Ascending aorta (tissue), 2 donors: ENCODE measurements at regions not wholly inside any gene's neighbourhood (a gene's known extent, or its start where the extent isn't known, plus 50 kb on each side); places are given as distances from the start of the nearest gene placed in this dataset.

Source experiments
- DNase-seq, 2 donors: peaks; one replicate each; pipeline ENCODE4 v3.0.0-alpha.2; 2019; ENCODE audit warnings: low spot score in 2 of 2
- H3K27ac ChIP-seq, 2 donors: fragments of 200-600 bp; sonication (generic); one replicate each; pipeline ENCODE4 v1.5.1; 2016 to 2017; ENCODE audit warnings: mild to moderate bottlenecking in 1 of 2
- H3K27me3 ChIP-seq: fragments of 200-600 bp; sonication (generic); one replicate; pipeline ENCODE4 v1.5.1; 2017
- H3K36me3 ChIP-seq, 2 donors: fragments of 200-600 bp; sonication (generic); one replicate each; pipeline ENCODE4 v1.5.1; 2016
- H3K4me1 ChIP-seq, 2 donors: fragments of 200-600 bp; sonication (generic); one replicate each; pipeline ENCODE4 v1.5.1; 2016 to 2017; ENCODE audit warnings: mild to moderate bottlenecking in 1 of 2
- H3K4me3 ChIP-seq, 2 donors: fragments of 200-600 bp; sonication (generic); one replicate each; pipeline ENCODE4 v1.5.1; 2016 to 2017; ENCODE audit warnings: mild to moderate bottlenecking in 1 of 2
- H3K9me3 ChIP-seq, 2 donors: fragments of 200-600 bp; sonication (generic); one replicate each; pipeline ENCODE4 v1.5.1; 2016
- CTCF ChIP-seq, 3 experiments: fragments of 200-600 bp in 2 of 3; fragments of 450-650 bp in 1 of 3; sonication (generic) in 2 of 3; IDR thresholded peaks; one replicate each; pipeline ENCODE4 v1.5.1; 2016 to 2019; ENCODE audit warnings: antibody characterized with exemption in 3 of 3, mild to moderate bottlenecking in 1 of 3, moderate library complexity in 1 of 3
- intact Hi-C: fragments of 100-400 bp; cut with DNase I; formaldehyde crosslinking; loops from one replicate; pipeline ENCODE4 v1.15.1; 2023

DNA sequence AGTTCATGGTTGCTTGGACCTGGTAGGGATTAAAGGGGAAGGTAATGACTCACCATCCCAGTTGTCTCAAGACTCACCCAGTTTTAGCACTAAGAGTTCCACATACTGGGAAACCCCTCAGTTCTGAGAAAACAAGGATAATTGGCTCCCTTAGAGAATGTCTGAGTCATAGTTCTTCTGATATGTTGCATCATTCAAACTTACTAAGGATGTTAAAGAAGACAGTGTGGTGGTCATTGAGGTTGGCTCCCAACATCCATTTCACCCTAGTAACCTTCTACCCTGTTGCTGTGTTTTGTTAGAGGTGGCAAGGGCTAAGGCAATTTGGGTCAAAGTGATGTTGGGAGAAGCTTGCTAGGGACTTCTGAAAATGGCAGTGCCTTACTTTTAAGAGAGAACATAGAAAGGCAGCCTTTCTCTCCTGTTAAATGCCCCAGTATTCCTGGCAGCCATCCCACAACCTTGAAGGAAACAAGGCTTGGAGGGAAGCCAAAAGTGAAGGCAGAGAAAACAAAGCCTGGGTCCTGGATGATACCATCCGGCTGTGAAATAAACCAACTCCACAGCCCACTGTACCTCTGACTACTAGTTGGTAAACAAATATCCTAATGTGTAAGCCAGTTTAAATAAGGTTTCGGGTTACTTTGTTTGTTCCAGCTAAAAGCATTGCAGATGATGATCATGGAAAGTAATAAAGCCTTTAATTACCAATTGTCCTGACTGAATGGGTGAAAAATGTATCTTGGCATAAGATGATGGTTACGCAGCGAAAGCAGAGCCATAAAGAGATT, 80.4 kb upstream of the ADAMTSL1 start:
- no peak for DNase-seq
- intact Hi-C loops: no loop called here

DNA sequence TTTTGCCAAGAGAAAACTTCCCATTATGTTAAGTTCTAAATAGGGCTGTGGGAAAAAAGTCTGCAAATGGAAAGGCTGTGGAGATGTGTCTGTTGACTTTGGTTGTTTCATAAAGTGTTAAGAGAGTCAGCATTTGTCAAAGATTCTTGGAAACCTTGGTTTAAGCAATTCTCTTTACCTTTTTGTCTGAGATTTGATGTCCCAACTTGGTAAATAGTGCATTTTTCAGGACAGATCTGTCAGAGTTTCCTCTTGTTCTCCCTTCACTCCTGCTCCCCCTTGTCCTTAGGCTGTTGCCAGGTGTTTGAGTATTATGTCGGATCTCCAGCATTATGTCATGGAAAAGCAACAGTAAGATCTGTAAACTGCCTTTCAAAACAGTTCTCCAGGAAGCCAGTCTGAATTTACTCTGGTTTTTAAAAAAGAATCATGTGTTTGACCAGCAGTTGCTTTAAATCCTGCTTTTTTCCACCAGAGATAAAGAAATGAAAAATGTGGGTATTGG, 79.1 kb upstream of the ADAMTSL1 start:
- Histone ChIP-seq H3K36me3 (no peaks in the 10 kb centered on the region), H3K27ac (peak overlapping the region; percentile 62 to 69), H3K9me3 (no peaks in the 10 kb centered on the region), H3K4me3 (no peak overlapping the region), H3K4me1 (peaks cover 3 to 21% of the 10 kb centered on the region in 2 donors), H3K27me3 (no peaks in the 10 kb centered on the region)
- intact Hi-C loops: no loop called here
- DNase-seq: no peak
- TF ChIP-seq CTCF (IDR thresholded peaks at IDR 0.05): no peak

More for the DNA sequence above, 80.4 kb upstream of the ADAMTSL1 start:
- H3K9me3 ChIP-seq: no peaks in the 10 kb centered on the region
- peaks cover 3 to 21% of the 10 kb centered on the region in 2 donors for H3K4me1 ChIP-seq
- H3K27me3 ChIP-seq: no peaks in the 10 kb centered on the region
- H3K4me3 ChIP-seq: peak overlapping the region in 1 of 2 donors; percentile 2
- H3K36me3 ChIP-seq: no peaks in the 10 kb centered on the region
- TF ChIP-seq CTCF (IDR thresholded peaks at IDR 0.05): no peak
- peak overlapping the region; percentile 62 to 69 for H3K27ac ChIP-seq

DNA sequence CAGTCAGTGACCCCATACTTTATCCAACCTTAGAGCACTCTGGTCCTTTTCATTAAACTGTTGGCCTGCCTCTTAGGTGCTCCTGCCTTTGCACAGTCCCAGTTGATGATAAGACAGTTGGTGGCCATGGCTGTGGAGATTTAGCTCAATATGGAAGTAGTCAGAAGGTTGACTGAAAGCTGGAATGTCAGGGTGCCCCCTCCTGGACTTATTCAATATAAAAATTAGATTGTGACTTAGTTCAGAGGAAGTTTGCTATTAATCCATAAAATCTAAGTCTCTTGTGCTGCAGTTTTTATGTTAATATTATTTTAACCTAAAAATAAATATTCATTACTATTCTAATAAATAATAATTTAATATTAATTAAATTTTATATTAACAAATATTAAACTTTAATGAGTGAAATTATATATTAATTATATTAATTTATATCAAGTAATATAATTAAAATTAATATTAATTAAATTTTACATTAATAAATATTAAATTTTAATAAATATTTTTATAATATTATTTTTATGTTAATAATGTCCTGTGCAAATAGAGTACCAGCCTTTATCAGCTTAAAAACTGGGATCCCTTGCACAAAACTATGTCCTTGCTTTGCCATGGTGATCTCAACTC, 77.7 kb upstream of the ADAMTSL1 start:
- Histone ChIP-seq H3K9me3 (no peaks in the 10 kb centered on the region), H3K4me1 (peaks cover 3 to 21% of the 10 kb centered on the region in 2 donors), H3K4me3 (no peak overlapping the region), H3K27me3 (no peaks in the 10 kb centered on the region), H3K27ac (no peak overlapping the region), H3K36me3 (no peaks in the 10 kb centered on the region)
- intact Hi-C loops: no loop called here
- no peak for DNase-seq
- peak in 1 of 3 experiments; percentile 17 for TF ChIP-seq CTCF (IDR thresholded peaks at IDR 0.05)

DNA sequence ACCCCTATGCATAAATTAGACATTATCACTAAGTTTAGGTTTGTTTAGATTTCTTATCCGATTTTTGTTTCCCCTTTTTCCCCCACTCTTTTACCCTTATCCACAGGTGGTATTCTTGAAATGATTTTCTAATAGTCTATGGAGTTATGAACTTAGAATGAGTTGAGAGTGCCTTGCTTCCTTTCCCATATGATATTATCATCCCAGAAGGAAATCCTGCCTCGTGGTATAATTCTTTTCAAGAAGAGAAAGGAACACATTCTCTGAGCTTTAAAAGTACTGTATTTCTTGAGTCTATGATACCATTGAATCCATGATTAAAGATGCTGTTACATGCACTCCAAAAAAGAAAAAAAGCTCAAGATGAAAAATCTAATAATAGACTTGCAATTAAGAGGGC, 76.9 kb upstream of the ADAMTSL1 start:
- H3K9me3 ChIP-seq: no peaks in the 10 kb centered on the region
- TF ChIP-seq CTCF (IDR thresholded peaks at IDR 0.05): no peak
- no peaks in the 10 kb centered on the region for H3K36me3 ChIP-seq
- no peak for DNase-seq
- intact Hi-C loops: no loop called here
- no peak overlapping the region for H3K4me3 ChIP-seq
- no peak overlapping the region for H3K27ac ChIP-seq
- peaks cover 3 to 21% of the 10 kb centered on the region in 2 donors for H3K4me1 ChIP-seq
- no peaks in the 10 kb centered on the region for H3K27me3 ChIP-seq

- TF ChIP-seq CTCF (IDR thresholded peaks at IDR 0.05): no peak
- Histone ChIP-seq H3K9me3 (no peaks in the 10 kb centered on the region), H3K36me3 (no peaks in the 10 kb centered on the region), H3K27me3 (no peaks in the 10 kb centered on the region), H3K27ac (no peak overlapping the region), H3K4me3 (no peak overlapping the region), H3K4me1 (peaks cover 3 to 15% of the 10 kb centered on the region in 2 donors)
- DNase-seq: no peak
- intact Hi-C loops: no loop called here
Observed at GRCh38 chr9:18398038-18398437, 75.9 kb upstream of the ADAMTSL1 start.
